ENCODE measurements at regions not wholly inside any gene's neighbourhood (a gene's known extent, or its start where the extent isn't known, plus 50 kb on each side); places are given as distances from the start of the nearest gene placed in this dataset.

- H2AFZ ChIP-seq (replicated peaks; ENCODE audit: low read length, poor library complexity) = no peak overlapping the region
Observed at GRCh38 chr15:47039225-47039624, 678.1 kb upstream of the SEMA6D start.

More at GRCh38 chr15:47039225-47039624, 678.1 kb upstream of the SEMA6D start:
- H3K4me1 ChIP-seq (ENCODE audit: control insufficient read depth, insufficient read depth, low read length) = no peaks in the 10 kb centered on the region
- no peaks in the 10 kb centered on the region for H3K79me1 ChIP-seq (ENCODE audit: low read depth in 1 of 2, low read length in 2 of 2)
- H2BK120ac ChIP-seq (ENCODE audit: low read depth, low read length) = no peak overlapping the region
- no peaks in the 10 kb centered on the region for H3K36me3 ChIP-seq (ENCODE audit: control insufficient read depth, insufficient read depth, low read length)
- in situ Hi-C loops (cut with MboI; ENCODE audit: low sequenced_read_pairs) (no loop called here), intact Hi-C loops (cut with micrococcal nuclease) (no loop called here), dilution Hi-C loops (cut with HindIII; ENCODE audit: low sequenced_read_pairs, unreplicated experiment) (no loop called here)
- CTCF ChIA-PET = no interaction called here
- no peak overlapping the region for H4K5ac ChIP-seq (ENCODE audit: low read depth, low read length)
- POLR2A ChIA-PET (ENCODE audit: unreplicated experiment) = no interaction called here
- H3K27ac ChIP-seq (ENCODE audit: insufficient read depth, low read length) = no peak overlapping the region
- no TSS peak for BruUV-seq (replicated peaks)
- no peak overlapping the region for H4K91ac ChIP-seq (ENCODE audit: insufficient read depth, low read depth, low read length)
- H3K23ac ChIP-seq (ENCODE audit: low read depth, low read length) = no peak overlapping the region
- no peaks in the 10 kb centered on the region for H3K27me3 ChIP-seq (ENCODE audit: control insufficient read depth, insufficient read depth, low read length)
- H3K4me3 ChIP-seq (ENCODE audit: insufficient read depth, low read depth, low read length) = no peak overlapping the region
- H3K56ac ChIP-seq (ENCODE audit: extremely low read depth, insufficient read depth, low read length) = no peak overlapping the region
- no peak overlapping the region for H2BK15ac ChIP-seq (ENCODE audit: low read depth, low read length)
- no peak overlapping the region for H3K4me2 ChIP-seq (ENCODE audit: low read depth, low read length)
- DNase-seq (no peak), ATAC-seq (ENCODE audit: low read depth) (no peak)
- no peak overlapping the region for H3K18ac ChIP-seq (ENCODE audit: low read depth, low read length)
- no peak overlapping the region for H2AK5ac ChIP-seq (ENCODE audit: low read depth, low read length)
- H4K8ac ChIP-seq (ENCODE audit: low read depth in 2 of 2, low read length in 2 of 2) = no peak overlapping the region
- no peak overlapping the region for H2BK5ac ChIP-seq (ENCODE audit: low read depth, low read length, poor library complexity, severe bottlenecking)
- WGBS, 2 experiments (ENCODE audit: extremely low coverage in 2 of 2, insufficient read length in 1 of 2) = no CpG with 5 or more reads among the region's 1 CpG
- TF ChIP-seq POLR2A (IDR thresholded peaks at IDR 0.05; ENCODE audit: low read depth, low read length) (no peak), MAFK (IDR thresholded peaks at IDR 0.05; ENCODE audit: low read depth, low read length) (no peak), USF2 (IDR thresholded peaks at IDR 0.05; ENCODE audit: low read depth, low read length) (no peak), RCOR1 (IDR thresholded peaks at IDR 0.05; ENCODE audit: insufficient replicate concordance, low read length) (no peak), FOS (IDR thresholded peaks at IDR 0.05; ENCODE audit: low read depth, low read length) (no peak), SMC3 (IDR thresholded peaks at IDR 0.05; ENCODE audit: low read depth, low read length) (no peak), CHD1 (IDR thresholded peaks at IDR 0.05; ENCODE audit: low read depth, low read length) (no peak), NFE2L2 (IDR thresholded peaks at IDR 0.05; ENCODE audit: low read depth, low read length) (no peak), BHLHE40 (IDR thresholded peaks at IDR 0.05; ENCODE audit: low read depth, low read length) (no peak), RFX5 (IDR thresholded peaks at IDR 0.05; ENCODE audit: low read depth, low read length) (no peak), MAZ (IDR thresholded peaks at IDR 0.05; ENCODE audit: borderline replicate concordance, low read depth, low read length) (no peak), RAD21 (IDR thresholded peaks at IDR 0.05; ENCODE audit: low read length) (no peak)
- TF ChIP-seq, protein P1, sequence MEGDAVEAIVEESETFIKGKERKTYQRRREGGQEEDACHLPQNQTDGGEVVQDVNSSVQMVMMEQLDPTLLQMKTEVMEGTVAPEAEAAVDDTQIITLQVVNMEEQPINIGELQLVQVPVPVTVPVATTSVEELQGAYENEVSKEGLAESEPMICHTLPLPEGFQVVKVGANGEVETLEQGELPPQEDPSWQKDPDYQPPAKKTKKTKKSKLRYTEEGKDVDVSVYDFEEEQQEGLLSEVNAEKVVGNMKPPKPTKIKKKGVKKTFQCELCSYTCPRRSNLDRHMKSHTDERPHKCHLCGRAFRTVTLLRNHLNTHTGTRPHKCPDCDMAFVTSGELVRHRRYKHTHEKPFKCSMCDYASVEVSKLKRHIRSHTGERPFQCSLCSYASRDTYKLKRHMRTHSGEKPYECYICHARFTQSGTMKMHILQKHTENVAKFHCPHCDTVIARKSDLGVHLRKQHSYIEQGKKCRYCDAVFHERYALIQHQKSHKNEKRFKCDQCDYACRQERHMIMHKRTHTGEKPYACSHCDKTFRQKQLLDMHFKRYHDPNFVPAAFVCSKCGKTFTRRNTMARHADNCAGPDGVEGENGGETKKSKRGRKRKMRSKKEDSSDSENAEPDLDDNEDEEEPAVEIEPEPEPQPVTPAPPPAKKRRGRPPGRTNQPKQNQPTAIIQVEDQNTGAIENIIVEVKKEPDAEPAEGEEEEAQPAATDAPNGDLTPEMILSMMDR (conservative IDR thresholded peaks at IDR 0.05; ENCODE audit: low read depth, low read length) = no peak
- no peak overlapping the region for H3K9ac ChIP-seq (ENCODE audit: low read depth, low read length)
- no peak overlapping the region for H2AK9ac ChIP-seq (replicated peaks; ENCODE audit: low read depth, low read length, poor library complexity)
- H3K9me1 ChIP-seq (ENCODE audit: insufficient read depth, low read length) = no peaks in the 10 kb centered on the region
- no peaks in the 10 kb centered on the region for H3K9me3 ChIP-seq (ENCODE audit: control insufficient read depth, insufficient read depth, low read length)
- no peak overlapping the region for H3K4ac ChIP-seq (ENCODE audit: low read depth, low read length)
- H2BK20ac ChIP-seq (ENCODE audit: low read depth, low read length) = no peak overlapping the region
- H4K20me1 ChIP-seq (ENCODE audit: insufficient read depth, low read length) = no peaks in the 10 kb centered on the region
- H3K14ac ChIP-seq (replicated peaks; ENCODE audit: low read depth, low read length) = no peak overlapping the region

All from IMR-90 (cell line).